ENCODE measurements at regions not wholly inside any gene's neighbourhood (a gene's known extent, or its start where the extent isn't known, plus 50 kb on each side); places are given as distances from the start of the nearest gene placed in this dataset.

- 57% methylated on average over 8 of the region's 8 CpGs for WGBS (ENCODE audit: missing lambda C conversion rate)
- ATAC-seq (no peak), DNase-seq (ENCODE audit: low read depth in 1 of 2, low spot score in 1 of 2) (no peak), FAIRE-seq (no peak)
- POLR2A ChIA-PET: no interaction called here
- Histone ChIP-seq H3K4me3 (no peak overlapping the region), H3K4me1 (no peaks in the 10 kb centered on the region), H3K27ac (no peak overlapping the region), H3K9me3 (no peaks in the 10 kb centered on the region), H3K4me2 (no peak overlapping the region)
- CTCF ChIA-PET: interaction anchor here (1.0 to 1.7 kb wide), 7 partner anchors 9 to 119 kb away, joined by 3 to 6 read pairs (median 3); no protein-coding TSS in a partner anchor
- no peak for TF ChIP-seq CTCF (IDR thresholded peaks at IDR 0.05)
- no peak for TF ChIP-seq JUN (IDR thresholded peaks at IDR 0.05)
Measured at GRCh38 chr17:79281803-79282202, 207.2 kb downstream of the ENGASE start.

- POLR2A ChIA-PET: no interaction called here
- ATAC-seq: 0 out of 6 replicates have a peak, but pooled peaks of 1 of the 2 experiments have one; percentile 17
Measured at GRCh38 chr17:79280866-79281572, 206.4 kb downstream of the ENGASE start.

GRCh38 chr17:79280010-79280409 is 205.4 kb downstream of the ENGASE start:
- ChIA-PET CTCF (interaction anchor here (0.7 to 1.5 kb wide), 2 partner anchors 112 to 261 kb away, joined by 4 read pairs; no protein-coding TSS in a partner anchor), POLR2A (no interaction called here)
- no peak for DNase-seq (ENCODE audit: low read depth in 1 of 2, low spot score in 1 of 2)
- H3K27ac ChIP-seq: no peak overlapping the region
- 89% methylated on average over 8 of the region's 8 CpGs for WGBS (ENCODE audit: missing lambda C conversion rate)
- no peak for ATAC-seq
- no peak overlapping the region for H3K4me3 ChIP-seq
- no peak overlapping the region for H3K4me2 ChIP-seq
- no peaks in the 10 kb centered on the region for H3K4me1 ChIP-seq
- FAIRE-seq: no peak
- H3K9me3 ChIP-seq: no peaks in the 10 kb centered on the region
- no peak for TF ChIP-seq ZC3H11A (IDR thresholded peaks at IDR 0.05)
- no peak for TF ChIP-seq FOSB (CRISPR knock-in tag; IDR thresholded peaks at IDR 0.05)
- TF ChIP-seq POLR2A (IDR thresholded peaks at IDR 0.05; ENCODE audit: low read length): no peak
- no peak for TF ChIP-seq REST (IDR thresholded peaks at IDR 0.05)
- no peak for TF ChIP-seq PBX3 (IDR thresholded peaks at IDR 0.05)
- no peak for TF ChIP-seq HMGXB4 (CRISPR knock-in tag; IDR thresholded peaks at IDR 0.05; ENCODE audit: borderline replicate concordance)
- TF ChIP-seq NR3C1 (IDR thresholded peaks at IDR 0.05): no peak
- TF ChIP-seq KDM5A (IDR thresholded peaks at IDR 0.05): no peak
- TF ChIP-seq CTCF (IDR thresholded peaks at IDR 0.05): no peak
- no peak for TF ChIP-seq MAZ (IDR thresholded peaks at IDR 0.05; ENCODE audit: borderline replicate concordance, low read depth, low read length)
- no peak for TF ChIP-seq ZFP36 (IDR thresholded peaks at IDR 0.05; ENCODE audit: borderline replicate concordance, partially characterized antibody)
- no peak for TF ChIP-seq E2F6 (IDR thresholded peaks at IDR 0.05; ENCODE audit: borderline replicate concordance, low read depth)
- TF ChIP-seq USF2 (IDR thresholded peaks at IDR 0.05): no peak
- no peak for TF ChIP-seq EP300 (IDR thresholded peaks at IDR 0.05)
- no peak for TF ChIP-seq HOXB13 (CRISPR knock-in tag; IDR thresholded peaks at IDR 0.05; ENCODE audit: low read depth)
- TF ChIP-seq SMC3 (IDR thresholded peaks at IDR 0.05): no peak
- no peak for TF ChIP-seq RNF2 (IDR thresholded peaks at IDR 0.05; ENCODE audit: borderline replicate concordance, low read depth)

More at GRCh38 chr17:79280866-79281572, 206.4 kb downstream of the ENGASE start:
- Histone ChIP-seq H3K27ac (no peak overlapping the region), H3K9me3 (no peaks in the 10 kb centered on the region), H3K4me2 (no peak overlapping the region), H3K4me1 (no peaks in the 10 kb centered on the region), H3K4me3 (no peak overlapping the region)
- FAIRE-seq: no peak
- no peak for DNase-seq (ENCODE audit: low read depth in 1 of 2, low spot score in 1 of 2)
- CTCF ChIA-PET: interaction anchor here (1.1 to 1.7 kb wide), 6 partner anchors 12 to 262 kb away, joined by 3 to 6 read pairs (median 4); no protein-coding TSS in a partner anchor
- TF ChIP-seq PHF8 (IDR thresholded peaks at IDR 0.05; ENCODE audit: borderline replicate concordance, low read depth) (no peak), POLR2A (IDR thresholded peaks at IDR 0.05; ENCODE audit: low read length) (0 out of 2 replicates have a peak, but pooled peaks have one; percentile 9)
- 83% methylated on average over 13 of the region's 13 CpGs for WGBS (ENCODE audit: missing lambda C conversion rate)

All from A549 (cell line).